ENCODE measurements at regions not wholly inside any gene's neighbourhood (a gene's known extent, or its start where the extent isn't known, plus 50 kb on each side); places are given as distances from the start of the nearest gene placed in this dataset.

DNA sequence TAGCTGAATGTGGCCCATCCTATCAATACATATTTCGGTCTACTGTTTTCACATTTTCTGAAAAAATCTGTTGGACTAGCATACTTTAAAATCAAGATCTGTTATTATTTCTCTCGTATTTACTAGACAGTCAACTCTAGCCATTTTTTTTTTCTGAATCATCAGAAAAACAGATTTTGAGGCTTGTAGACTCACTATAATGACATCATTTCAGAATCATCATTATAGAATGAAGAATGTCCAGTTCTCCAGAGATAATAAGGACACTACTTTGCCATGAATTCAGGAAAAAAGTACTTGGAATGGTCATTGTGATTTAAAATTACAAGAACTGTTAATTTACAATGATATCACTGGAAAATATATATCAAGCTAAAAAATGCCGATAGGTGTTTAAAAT lies 589.8 kb downstream of the KCNH5 start:
- TF ChIP-seq EZH2 (IDR thresholded peaks at IDR 0.05; ENCODE audit: borderline replicate concordance): no peak
- TF ChIP-seq, protein P1, sequence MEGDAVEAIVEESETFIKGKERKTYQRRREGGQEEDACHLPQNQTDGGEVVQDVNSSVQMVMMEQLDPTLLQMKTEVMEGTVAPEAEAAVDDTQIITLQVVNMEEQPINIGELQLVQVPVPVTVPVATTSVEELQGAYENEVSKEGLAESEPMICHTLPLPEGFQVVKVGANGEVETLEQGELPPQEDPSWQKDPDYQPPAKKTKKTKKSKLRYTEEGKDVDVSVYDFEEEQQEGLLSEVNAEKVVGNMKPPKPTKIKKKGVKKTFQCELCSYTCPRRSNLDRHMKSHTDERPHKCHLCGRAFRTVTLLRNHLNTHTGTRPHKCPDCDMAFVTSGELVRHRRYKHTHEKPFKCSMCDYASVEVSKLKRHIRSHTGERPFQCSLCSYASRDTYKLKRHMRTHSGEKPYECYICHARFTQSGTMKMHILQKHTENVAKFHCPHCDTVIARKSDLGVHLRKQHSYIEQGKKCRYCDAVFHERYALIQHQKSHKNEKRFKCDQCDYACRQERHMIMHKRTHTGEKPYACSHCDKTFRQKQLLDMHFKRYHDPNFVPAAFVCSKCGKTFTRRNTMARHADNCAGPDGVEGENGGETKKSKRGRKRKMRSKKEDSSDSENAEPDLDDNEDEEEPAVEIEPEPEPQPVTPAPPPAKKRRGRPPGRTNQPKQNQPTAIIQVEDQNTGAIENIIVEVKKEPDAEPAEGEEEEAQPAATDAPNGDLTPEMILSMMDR (IDR thresholded peaks at IDR 0.05; ENCODE audit: poor library complexity): no peak
- no peak for TF ChIP-seq EZH2phosphoT487 (IDR thresholded peaks at IDR 0.05; ENCODE audit: low read depth, severe bottlenecking, unreplicated experiment)

Data from hepatocyte (in vitro differentiated cells).